SK-N-SH treated with all-trans-retinoic acid at 6 μM for 48 hours (cell line): ENCODE measurements at regions not wholly inside any gene's neighbourhood (a gene's known extent, or its start where the extent isn't known, plus 50 kb on each side); places are given as distances from the start of the nearest gene placed in this dataset.

ENCODE experiments used
- ATAC-seq: fragments of 200-7000 bp; cut with Tn5 transposase; 3 replicates; pipeline ENCODE4 v1.9.1; 2020; ENCODE audit warnings: mild to moderate bottlenecking, moderate library complexity
- ARNTL ChIP-seq: fragments of 450-650 bp; formaldehyde crosslinking; IDR thresholded peaks from 2 replicates; pipeline ENCODE4 v1.5.0; 2020; ENCODE audit warnings: low read depth, mild to moderate bottlenecking, moderate library complexity, borderline replicate concordance
- BACH2 ChIP-seq: fragments of 250-450 bp; sonication (Bioruptor Pico); IDR thresholded peaks from 2 replicates; pipeline ENCODE4 v1.9.0; 2021; ENCODE audit warnings: mild to moderate bottlenecking, borderline replicate concordance
- CSDC2 ChIP-seq: fragments of 250-450 bp; sonication (Bioruptor Pico); IDR thresholded peaks from 2 replicates; pipeline ENCODE4 v1.5.0; 2020; ENCODE audit warnings: mild to moderate bottlenecking, moderate library complexity
- ESRRG ChIP-seq: fragments of 250-450 bp; sonication (Bioruptor Pico); IDR thresholded peaks from 2 replicates; pipeline ENCODE4 v1.6.1; 2021; ENCODE audit warnings: mild to moderate bottlenecking
- GLIS3 ChIP-seq: fragments of 250-450 bp; sonication (Bioruptor Pico); IDR thresholded peaks from 2 replicates; pipeline ENCODE4 v1.5.0; 2020; ENCODE audit warnings: mild to moderate bottlenecking, moderate library complexity
- ISL1 ChIP-seq: fragments of 250-450 bp; sonication (Bioruptor Pico); IDR thresholded peaks from 2 replicates; pipeline ENCODE4 v2.1.2; 2022; ENCODE audit warnings: mild to moderate bottlenecking, moderate library complexity
- PPARA ChIP-seq: fragments of 250-450 bp; sonication (Bioruptor Pico); IDR thresholded peaks from 2 replicates; pipeline ENCODE4 v1.5.0; 2020; ENCODE audit warnings: mild to moderate bottlenecking, borderline replicate concordance
- RARB ChIP-seq: fragments of 250-450 bp; sonication (Bioruptor Pico); IDR thresholded peaks from 2 replicates; pipeline ENCODE4 v1.8.0; 2021; ENCODE audit warnings: mild to moderate bottlenecking, moderate library complexity
- SNAI2 ChIP-seq: fragments of 250-450 bp; sonication (Bioruptor Pico); IDR thresholded peaks from 2 replicates; pipeline ENCODE4 v1.5.0; 2020; ENCODE audit warnings: mild to moderate bottlenecking, moderate library complexity
- TCF4 ChIP-seq: fragments of 250-450 bp; sonication (Bioruptor Pico); IDR thresholded peaks from 2 replicates; pipeline ENCODE4 v1.8.0; 2021; ENCODE audit warnings: mild to moderate bottlenecking, moderate library complexity, borderline replicate concordance
- TOX ChIP-seq: fragments of 250-450 bp; sonication (Bioruptor Pico); IDR thresholded peaks from 2 replicates; pipeline ENCODE4 v1.8.0; 2021; ENCODE audit warnings: mild to moderate bottlenecking, moderate library complexity, borderline replicate concordance
- ZC3H10 ChIP-seq: fragments of 250-450 bp; sonication (Bioruptor Pico); IDR thresholded peaks from 2 replicates; pipeline ENCODE4 v1.5.1; 2021; ENCODE audit warnings: mild to moderate bottlenecking, moderate library complexity
- ZFP3 ChIP-seq: fragments of 250-450 bp; sonication (Bioruptor Pico); IDR thresholded peaks from 2 replicates; pipeline ENCODE4 v1.5.0; 2020; ENCODE audit warnings: mild to moderate bottlenecking, moderate library complexity
- ZFP30 ChIP-seq: fragments of 450-650 bp; formaldehyde crosslinking; IDR thresholded peaks from 2 replicates; pipeline ENCODE4 v1.5.0; 2022; ENCODE audit warnings: mild to moderate bottlenecking, moderate library complexity
- ZNF565 ChIP-seq: fragments of 450-650 bp; formaldehyde crosslinking; conservative IDR thresholded peaks from 2 replicates; pipeline ENCODE4 v1.5.0; 2020; ENCODE audit warnings: low read depth, mild to moderate bottlenecking, moderate library complexity
- ZNF70 ChIP-seq: fragments of 450-650 bp; formaldehyde crosslinking; IDR thresholded peaks from 2 replicates; pipeline ENCODE4 v1.5.0; 2020; ENCODE audit warnings: mild to moderate bottlenecking, moderate library complexity
- ZNF8 ChIP-seq: fragments of 450-650 bp; formaldehyde crosslinking; IDR thresholded peaks from 2 replicates; pipeline ENCODE4 v1.5.0; 2020; ENCODE audit warnings: mild to moderate bottlenecking, moderate library complexity
- TF ChIP-seq, protein P1 (sequence below): fragments of 250-450 bp; sonication (Bioruptor Pico); IDR thresholded peaks from 2 replicates; pipeline ENCODE4 v1.8.0; 2021; ENCODE audit warnings: low read depth, mild to moderate bottlenecking, moderate library complexity, borderline replicate concordance
- TF ChIP-seq, protein P2 (sequence below): fragments of 250-450 bp; sonication (Bioruptor Pico); IDR thresholded peaks from 2 replicates; pipeline ENCODE4 v1.8.0; 2020; ENCODE audit warnings: mild to moderate bottlenecking, moderate library complexity, borderline replicate concordance
- TF ChIP-seq, protein P3 (sequence below): fragments of 250-450 bp; sonication (Bioruptor Pico); IDR thresholded peaks from 2 replicates; pipeline ENCODE4 v1.5.1; 2020; ENCODE audit warnings: low read depth, mild to moderate bottlenecking, moderate library complexity
- TF ChIP-seq, protein P4 (sequence below): fragments of 250-450 bp; sonication (Bioruptor Pico); IDR thresholded peaks from 2 replicates; pipeline ENCODE4 v1.5.0; 2020; ENCODE audit warnings: mild to moderate bottlenecking, moderate library complexity
- TF ChIP-seq, protein P5 (sequence below): fragments of 250-450 bp; sonication (Bioruptor Pico); IDR thresholded peaks from 2 replicates; pipeline ENCODE4 v1.5.1; 2021; ENCODE audit warnings: mild to moderate bottlenecking, moderate library complexity

DNA sequence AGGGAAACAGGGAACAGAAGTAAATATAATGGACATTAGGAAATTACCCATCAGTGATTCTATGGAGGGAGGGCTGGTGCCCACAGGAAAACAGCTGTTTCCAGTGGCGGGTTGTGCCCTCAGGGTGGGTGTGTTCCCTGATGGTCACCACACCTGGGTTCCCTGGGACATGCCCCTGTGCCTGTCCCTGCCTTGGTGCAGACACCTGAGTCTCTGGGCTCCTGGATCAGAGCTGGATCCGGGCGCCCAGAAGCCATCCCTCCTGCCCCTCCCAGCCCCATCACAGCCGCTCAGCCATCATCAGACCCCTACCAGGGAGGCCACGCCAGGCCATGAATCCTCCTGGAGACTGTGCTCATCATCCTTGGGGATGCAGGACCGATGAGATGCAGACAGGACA, 307.2 kb upstream of the SFSWAP start:
- no peak for ATAC-seq
- no peak for TF ChIP-seq TCF4 (CRISPR knock-in tag)
- TF ChIP-seq, protein P1, sequence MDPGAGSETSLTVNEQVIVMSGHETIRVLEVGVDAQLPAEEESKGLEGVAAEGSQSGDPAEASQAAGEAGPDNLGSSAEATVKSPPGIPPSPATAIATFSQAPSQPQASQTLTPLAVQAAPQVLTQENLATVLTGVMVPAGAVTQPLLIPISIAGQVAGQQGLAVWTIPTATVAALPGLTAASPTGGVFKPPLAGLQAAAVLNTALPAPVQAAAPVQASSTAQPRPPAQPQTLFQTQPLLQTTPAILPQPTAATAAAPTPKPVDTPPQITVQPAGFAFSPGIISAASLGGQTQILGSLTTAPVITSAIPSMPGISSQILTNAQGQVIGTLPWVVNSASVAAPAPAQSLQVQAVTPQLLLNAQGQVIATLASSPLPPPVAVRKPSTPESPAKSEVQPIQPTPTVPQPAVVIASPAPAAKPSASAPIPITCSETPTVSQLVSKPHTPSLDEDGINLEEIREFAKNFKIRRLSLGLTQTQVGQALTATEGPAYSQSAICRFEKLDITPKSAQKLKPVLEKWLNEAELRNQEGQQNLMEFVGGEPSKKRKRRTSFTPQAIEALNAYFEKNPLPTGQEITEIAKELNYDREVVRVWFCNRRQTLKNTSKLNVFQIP (CRISPR knock-in tag), result no peak
- TF ChIP-seq ESRRG (CRISPR knock-in tag), result no peak
- TF ChIP-seq ZNF8 (CRISPR knock-in tag), result no peak
- no peak for TF ChIP-seq ARNTL (CRISPR knock-in tag)
- TF ChIP-seq TOX (CRISPR knock-in tag), result no peak
- TF ChIP-seq ZC3H10 (CRISPR knock-in tag), result no peak
- TF ChIP-seq CSDC2, result no peak
- no peak for TF ChIP-seq GLIS3
- TF ChIP-seq, protein P2, sequence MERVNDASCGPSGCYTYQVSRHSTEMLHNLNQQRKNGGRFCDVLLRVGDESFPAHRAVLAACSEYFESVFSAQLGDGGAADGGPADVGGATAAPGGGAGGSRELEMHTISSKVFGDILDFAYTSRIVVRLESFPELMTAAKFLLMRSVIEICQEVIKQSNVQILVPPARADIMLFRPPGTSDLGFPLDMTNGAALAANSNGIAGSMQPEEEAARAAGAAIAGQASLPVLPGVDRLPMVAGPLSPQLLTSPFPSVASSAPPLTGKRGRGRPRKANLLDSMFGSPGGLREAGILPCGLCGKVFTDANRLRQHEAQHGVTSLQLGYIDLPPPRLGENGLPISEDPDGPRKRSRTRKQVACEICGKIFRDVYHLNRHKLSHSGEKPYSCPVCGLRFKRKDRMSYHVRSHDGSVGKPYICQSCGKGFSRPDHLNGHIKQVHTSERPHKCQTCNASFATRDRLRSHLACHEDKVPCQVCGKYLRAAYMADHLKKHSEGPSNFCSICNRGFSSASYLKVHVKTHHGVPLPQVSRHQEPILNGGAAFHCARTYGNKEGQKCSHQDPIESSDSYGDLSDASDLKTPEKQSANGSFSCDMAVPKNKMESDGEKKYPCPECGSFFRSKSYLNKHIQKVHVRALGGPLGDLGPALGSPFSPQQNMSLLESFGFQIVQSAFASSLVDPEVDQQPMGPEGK (CRISPR knock-in tag), result no peak
- TF ChIP-seq BACH2 (CRISPR knock-in tag), result no peak
- TF ChIP-seq ZNF70, result no peak
- TF ChIP-seq, protein P3, sequence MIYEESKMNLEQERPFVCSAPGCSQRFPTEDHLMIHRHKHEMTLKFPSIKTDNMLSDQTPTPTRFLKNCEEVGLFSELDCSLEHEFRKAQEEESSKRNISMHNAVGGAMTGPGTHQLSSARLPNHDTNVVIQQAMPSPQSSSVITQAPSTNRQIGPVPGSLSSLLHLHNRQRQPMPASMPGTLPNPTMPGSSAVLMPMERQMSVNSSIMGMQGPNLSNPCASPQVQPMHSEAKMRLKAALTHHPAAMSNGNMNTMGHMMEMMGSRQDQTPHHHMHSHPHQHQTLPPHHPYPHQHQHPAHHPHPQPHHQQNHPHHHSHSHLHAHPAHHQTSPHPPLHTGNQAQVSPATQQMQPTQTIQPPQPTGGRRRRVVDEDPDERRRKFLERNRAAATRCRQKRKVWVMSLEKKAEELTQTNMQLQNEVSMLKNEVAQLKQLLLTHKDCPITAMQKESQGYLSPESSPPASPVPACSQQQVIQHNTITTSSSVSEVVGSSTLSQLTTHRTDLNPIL, result no peak
- TF ChIP-seq, protein P4, sequence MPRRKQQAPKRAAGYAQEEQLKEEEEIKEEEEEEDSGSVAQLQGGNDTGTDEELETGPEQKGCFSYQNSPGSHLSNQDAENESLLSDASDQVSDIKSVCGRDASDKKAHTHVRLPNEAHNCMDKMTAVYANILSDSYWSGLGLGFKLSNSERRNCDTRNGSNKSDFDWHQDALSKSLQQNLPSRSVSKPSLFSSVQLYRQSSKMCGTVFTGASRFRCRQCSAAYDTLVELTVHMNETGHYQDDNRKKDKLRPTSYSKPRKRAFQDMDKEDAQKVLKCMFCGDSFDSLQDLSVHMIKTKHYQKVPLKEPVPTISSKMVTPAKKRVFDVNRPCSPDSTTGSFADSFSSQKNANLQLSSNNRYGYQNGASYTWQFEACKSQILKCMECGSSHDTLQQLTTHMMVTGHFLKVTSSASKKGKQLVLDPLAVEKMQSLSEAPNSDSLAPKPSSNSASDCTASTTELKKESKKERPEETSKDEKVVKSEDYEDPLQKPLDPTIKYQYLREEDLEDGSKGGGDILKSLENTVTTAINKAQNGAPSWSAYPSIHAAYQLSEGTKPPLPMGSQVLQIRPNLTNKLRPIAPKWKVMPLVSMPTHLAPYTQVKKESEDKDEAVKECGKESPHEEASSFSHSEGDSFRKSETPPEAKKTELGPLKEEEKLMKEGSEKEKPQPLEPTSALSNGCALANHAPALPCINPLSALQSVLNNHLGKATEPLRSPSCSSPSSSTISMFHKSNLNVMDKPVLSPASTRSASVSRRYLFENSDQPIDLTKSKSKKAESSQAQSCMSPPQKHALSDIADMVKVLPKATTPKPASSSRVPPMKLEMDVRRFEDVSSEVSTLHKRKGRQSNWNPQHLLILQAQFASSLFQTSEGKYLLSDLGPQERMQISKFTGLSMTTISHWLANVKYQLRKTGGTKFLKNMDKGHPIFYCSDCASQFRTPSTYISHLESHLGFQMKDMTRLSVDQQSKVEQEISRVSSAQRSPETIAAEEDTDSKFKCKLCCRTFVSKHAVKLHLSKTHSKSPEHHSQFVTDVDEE, result no peak
- no peak for TF ChIP-seq ZFP30
- TF ChIP-seq SNAI2 (CRISPR knock-in tag), result no peak
- no peak for TF ChIP-seq PPARA (CRISPR knock-in tag)
- no peak for TF ChIP-seq RARB (CRISPR knock-in tag)
- no peak for TF ChIP-seq ZFP3 (CRISPR knock-in tag)

DNA sequence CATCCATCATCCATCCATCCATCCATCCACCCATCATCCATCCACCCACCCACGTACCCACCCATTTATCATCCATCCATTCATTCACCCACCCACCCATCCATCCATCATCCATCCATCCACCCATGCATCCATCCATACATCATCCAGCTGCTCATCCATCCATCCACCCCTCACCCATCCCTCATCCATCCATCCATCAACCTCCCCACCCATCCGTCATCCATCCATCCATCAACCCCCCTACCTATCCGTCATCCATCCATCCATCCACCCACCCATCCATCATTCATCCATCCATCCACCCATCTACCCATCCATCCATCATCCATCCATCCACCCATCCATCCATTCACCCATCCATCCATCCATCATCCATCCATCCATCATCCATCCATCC, 306.2 kb upstream of the SFSWAP start:
- TF ChIP-seq ZFP30, result no peak
- TF ChIP-seq, protein P4, result no peak
- TF ChIP-seq, protein P1 (CRISPR knock-in tag), result no peak
- TF ChIP-seq TCF4 (CRISPR knock-in tag), result no peak
- no peak for TF ChIP-seq PPARA (CRISPR knock-in tag)
- TF ChIP-seq ZNF565 (CRISPR knock-in tag), result no peak
- TF ChIP-seq, protein P5, sequence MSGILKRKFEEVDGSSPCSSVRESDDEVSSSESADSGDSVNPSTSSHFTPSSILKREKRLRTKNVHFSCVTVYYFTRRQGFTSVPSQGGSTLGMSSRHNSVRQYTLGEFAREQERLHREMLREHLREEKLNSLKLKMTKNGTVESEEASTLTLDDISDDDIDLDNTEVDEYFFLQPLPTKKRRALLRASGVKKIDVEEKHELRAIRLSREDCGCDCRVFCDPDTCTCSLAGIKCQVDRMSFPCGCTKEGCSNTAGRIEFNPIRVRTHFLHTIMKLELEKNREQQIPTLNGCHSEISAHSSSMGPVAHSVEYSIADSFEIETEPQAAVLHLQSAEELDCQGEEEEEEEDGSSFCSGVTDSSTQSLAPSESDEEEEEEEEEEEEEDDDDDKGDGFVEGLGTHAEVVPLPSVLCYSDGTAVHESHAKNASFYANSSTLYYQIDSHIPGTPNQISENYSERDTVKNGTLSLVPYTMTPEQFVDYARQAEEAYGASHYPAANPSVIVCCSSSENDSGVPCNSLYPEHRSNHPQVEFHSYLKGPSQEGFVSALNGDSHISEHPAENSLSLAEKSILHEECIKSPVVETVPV (CRISPR knock-in tag), result no peak
- no peak for TF ChIP-seq ISL1 (CRISPR knock-in tag)
- TF ChIP-seq, protein P2 (CRISPR knock-in tag), result no peak
- TF ChIP-seq ZNF70, result no peak
- TF ChIP-seq, protein P3, result no peak
- TF ChIP-seq ZNF8 (CRISPR knock-in tag), result no peak
- ATAC-seq, result no peak
